Caco-2 (cell line): ENCODE measurements at regions not wholly inside any gene's neighbourhood (a gene's known extent, or its start where the extent isn't known, plus 50 kb on each side); places are given as distances from the start of the nearest gene placed in this dataset.

Experiments
- BruUV-seq: library from RNA; stranded (reverse); fragments of 400-500 nt; replicated peaks from 2 replicates; lab custom pipeline; 2021; lab: Mats Ljungman, UMichigan
- CTCF ChIA-PET: fragments of 300-600 bp; sonication (Branson Sonifier 250); formaldehyde crosslinking; loops from one replicate; lab custom pipeline; 2022; ENCODE audit warnings: antibody characterized with exemption; lab: Charles Lee
- POLR2A ChIA-PET: fragments of 300-600 bp; sonication (Branson Sonifier 250); formaldehyde crosslinking; loops from one replicate; lab custom pipeline; 2022; ENCODE audit warnings: antibody characterized with exemption; lab: Charles Lee
- DNase-seq, 2 experiments: peaks; one replicate each; pipeline versions ENCODE4 v3.0.0 to v3.0.0-alpha.2; 2020 to 2022
- H3K27me3 ChIP-seq: replicated peaks from 2 replicates; pipeline ENCODE4 v1.6.0; 2011; ENCODE audit warnings: low read length; ENCODE audit not compliant: control insufficient read depth, insufficient read depth
- H3K36me3 ChIP-seq: 2 replicates; pipeline ENCODE4 v1.5.1; 2011; ENCODE audit warnings: low read length; ENCODE audit not compliant: control insufficient read depth, insufficient read depth
- H3K4me1 ChIP-seq: fragments of 250-450 bp; sonication (Bioruptor Pico); 2 replicates; pipeline ENCODE4 v1.5.1; 2020; ENCODE audit warnings: mild to moderate bottlenecking
- H3K4me3 ChIP-seq: 2 replicates; pipeline ENCODE4 v1.5.1; 2011; ENCODE audit warnings: low read depth, mild to moderate bottlenecking, control low read depth, low read length
- H3K9me3 ChIP-seq: fragments of 250-450 bp; sonication (Bioruptor Pico); 2 replicates; pipeline ENCODE4 v1.5.1; 2020; ENCODE audit warnings: mild to moderate bottlenecking, moderate library complexity
- H3K27ac Mint-ChIP-seq: one replicate; pipeline ENCODE4 v1.8.0; 2022; ENCODE audit warnings: mixed read lengths; ENCODE audit not compliant: unreplicated experiment
- H3K27me3 Mint-ChIP-seq: one replicate; pipeline ENCODE4 v1.8.0; 2022; ENCODE audit warnings: mixed read lengths; ENCODE audit not compliant: insufficient read depth, unreplicated experiment
- H3K36me3 Mint-ChIP-seq: one replicate; pipeline ENCODE4 v1.8.0; 2022; ENCODE audit warnings: mild to moderate bottlenecking, mixed read lengths; ENCODE audit not compliant: insufficient read depth, unreplicated experiment
- H3K4me1 Mint-ChIP-seq: one replicate; pipeline ENCODE4 v1.8.0; 2022; ENCODE audit warnings: low read depth, mixed read lengths; ENCODE audit not compliant: unreplicated experiment
- H3K4me3 Mint-ChIP-seq: one replicate; pipeline ENCODE4 v1.8.0; 2022; ENCODE audit warnings: mild to moderate bottlenecking, moderate library complexity, mixed read lengths; ENCODE audit not compliant: unreplicated experiment
- H3K9me3 Mint-ChIP-seq: one replicate; pipeline ENCODE4 v1.8.0; 2022; ENCODE audit warnings: mixed read lengths; ENCODE audit not compliant: unreplicated experiment
- intact Hi-C: fragments of 100-400 bp; cut with micrococcal nuclease; formaldehyde crosslinking; loops from one replicate; pipeline ENCODE4 v1.10.0; 2022; ENCODE audit not compliant: unreplicated experiment
- TF ChIP-seq, protein P1 (sequence below), 2 experiments: fragments of 200-600 bp in 1 of 2; IDR thresholded peaks; 1 replicate in 1 of 2; 2 replicates in 1 of 2; pipeline versions ENCODE4 v1.5.1 to v1.8.0; 2011 to 2022; ENCODE audit warnings: antibody characterized with exemption in 1 of 2, control low read depth in 1 of 2, inconsistent platforms in 1 of 2, low read depth in 1 of 2, low read length in 1 of 2, mild to moderate bottlenecking in 1 of 2, moderate library complexity in 1 of 2; ENCODE audit not compliant: insufficient read depth in 1 of 2, severe bottlenecking in 1 of 2, unreplicated experiment in 1 of 2

GRCh38 chr3:78148986-78149717 is 1109.3 kb downstream of the ROBO2 start:
- BruUV-seq = no TSS peak
- TF ChIP-seq, protein P1, sequence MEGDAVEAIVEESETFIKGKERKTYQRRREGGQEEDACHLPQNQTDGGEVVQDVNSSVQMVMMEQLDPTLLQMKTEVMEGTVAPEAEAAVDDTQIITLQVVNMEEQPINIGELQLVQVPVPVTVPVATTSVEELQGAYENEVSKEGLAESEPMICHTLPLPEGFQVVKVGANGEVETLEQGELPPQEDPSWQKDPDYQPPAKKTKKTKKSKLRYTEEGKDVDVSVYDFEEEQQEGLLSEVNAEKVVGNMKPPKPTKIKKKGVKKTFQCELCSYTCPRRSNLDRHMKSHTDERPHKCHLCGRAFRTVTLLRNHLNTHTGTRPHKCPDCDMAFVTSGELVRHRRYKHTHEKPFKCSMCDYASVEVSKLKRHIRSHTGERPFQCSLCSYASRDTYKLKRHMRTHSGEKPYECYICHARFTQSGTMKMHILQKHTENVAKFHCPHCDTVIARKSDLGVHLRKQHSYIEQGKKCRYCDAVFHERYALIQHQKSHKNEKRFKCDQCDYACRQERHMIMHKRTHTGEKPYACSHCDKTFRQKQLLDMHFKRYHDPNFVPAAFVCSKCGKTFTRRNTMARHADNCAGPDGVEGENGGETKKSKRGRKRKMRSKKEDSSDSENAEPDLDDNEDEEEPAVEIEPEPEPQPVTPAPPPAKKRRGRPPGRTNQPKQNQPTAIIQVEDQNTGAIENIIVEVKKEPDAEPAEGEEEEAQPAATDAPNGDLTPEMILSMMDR (IDR thresholded peaks at IDR 0.05; ENCODE audit: insufficient read depth in 1 of 2, low read depth in 1 of 2, low read length in 1 of 2, severe bottlenecking in 1 of 2, unreplicated experiment in 1 of 2) = no peak
- H3K36me3 Mint-ChIP-seq = no peaks in the 10 kb centered on the region
- H3K4me1 ChIP-seq = no peaks in the 10 kb centered on the region
- CTCF ChIA-PET = no interaction called here
- H3K27me3 ChIP-seq = no peaks in the 10 kb centered on the region
- no peak overlapping the region for H3K4me3 ChIP-seq
- H3K4me3 Mint-ChIP-seq = no peak overlapping the region
- no peak overlapping the region for H3K27ac Mint-ChIP-seq
- no peaks in the 10 kb centered on the region for H3K36me3 ChIP-seq
- H3K9me3 ChIP-seq = no peaks in the 10 kb centered on the region
- no peak for DNase-seq
- peaks cover 4% of the 10 kb centered on the region for H3K27me3 Mint-ChIP-seq
- no peaks in the 10 kb centered on the region for H3K4me1 Mint-ChIP-seq
- no peaks in the 10 kb centered on the region for H3K9me3 Mint-ChIP-seq
- POLR2A ChIA-PET = no interaction called here
- intact Hi-C loops = no loop called here

DNA sequence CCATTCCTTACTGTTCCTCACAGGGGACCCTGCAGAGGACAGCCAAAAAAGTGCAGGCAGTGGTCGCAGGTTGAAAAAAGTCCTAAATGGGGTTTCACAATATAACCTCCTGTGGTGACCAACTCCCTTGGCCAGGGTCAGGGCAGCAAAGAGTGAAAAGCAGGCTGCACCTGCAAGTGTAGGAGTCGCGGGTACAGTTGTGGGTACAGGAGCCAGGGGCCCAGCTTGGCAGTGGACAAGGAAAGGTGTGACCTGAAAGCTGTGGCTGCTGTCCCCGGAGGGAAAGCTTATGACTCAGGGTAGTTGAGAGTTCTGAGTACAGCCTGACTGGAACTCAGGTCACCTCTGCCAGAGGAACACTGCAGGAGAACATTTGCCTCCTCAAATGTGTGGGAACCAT is 1114.1 kb downstream of the ROBO2 start:
- TF ChIP-seq, protein P1 (IDR thresholded peaks at IDR 0.05; ENCODE audit: insufficient read depth in 1 of 2, low read depth in 1 of 2, low read length in 1 of 2, severe bottlenecking in 1 of 2, unreplicated experiment in 1 of 2) = no peak
- no peak for DNase-seq
- H3K36me3 Mint-ChIP-seq = no peaks in the 10 kb centered on the region
- Histone ChIP-seq H3K4me1 (no peaks in the 10 kb centered on the region), H3K36me3 (no peaks in the 10 kb centered on the region), H3K4me3 (no peak overlapping the region), H3K9me3 (no peaks in the 10 kb centered on the region), H3K27me3 (no peaks in the 10 kb centered on the region)
- H3K9me3 Mint-ChIP-seq = no peaks in the 10 kb centered on the region
- no peaks in the 10 kb centered on the region for H3K4me1 Mint-ChIP-seq
- H3K4me3 Mint-ChIP-seq = no peak overlapping the region
- BruUV-seq = no TSS peak
- no peak overlapping the region for H3K27ac Mint-ChIP-seq
- ChIA-PET CTCF (no interaction called here), POLR2A (no interaction called here)
- no peaks in the 10 kb centered on the region for H3K27me3 Mint-ChIP-seq
- intact Hi-C loops = no loop called here

GRCh38 chr3:78154521-78155186 is 1114.8 kb downstream of the ROBO2 start:
- Mint-ChIP-seq H3K36me3 (no peaks in the 10 kb centered on the region), H3K27ac (no peak overlapping the region), H3K9me3 (no peaks in the 10 kb centered on the region), H3K4me3 (no peak overlapping the region), H3K4me1 (no peaks in the 10 kb centered on the region), H3K27me3 (no peaks in the 10 kb centered on the region)
- intact Hi-C loops = no loop called here
- no peak overlapping the region for H3K4me3 ChIP-seq
- BruUV-seq = no TSS peak
- H3K4me1 ChIP-seq = no peaks in the 10 kb centered on the region
- no peak for DNase-seq
- H3K9me3 ChIP-seq = no peaks in the 10 kb centered on the region
- ChIA-PET POLR2A (no interaction called here), CTCF (no interaction called here)
- TF ChIP-seq, protein P1 (IDR thresholded peaks at IDR 0.05; ENCODE audit: insufficient read depth in 1 of 2, low read depth in 1 of 2, low read length in 1 of 2, severe bottlenecking in 1 of 2, unreplicated experiment in 1 of 2) = no peak
- H3K27me3 ChIP-seq = no peaks in the 10 kb centered on the region
- H3K36me3 ChIP-seq = no peaks in the 10 kb centered on the region
